Testis (tissue), 2 donors: ENCODE measurements at regions not wholly inside any gene's neighbourhood (a gene's known extent, or its start where the extent isn't known, plus 50 kb on each side); places are given as distances from the start of the nearest gene placed in this dataset.

Experiments
- CTCF ChIP-seq, 3 experiments: fragments of 450-650 bp in 2 of 3; fragments of 200-600 bp in 1 of 3; sonication (generic) in 1 of 3; IDR thresholded peaks; one replicate each; pipeline ENCODE4 v1.5.1; 2016 to 2019; ENCODE audit warnings: antibody characterized with exemption in 3 of 3, mild to moderate bottlenecking in 2 of 3, moderate library complexity in 1 of 3
- POLR2A ChIP-seq: fragments of 450-650 bp; IDR thresholded peaks from one replicate; pipeline ENCODE4 v1.6.1; 2017; ENCODE audit warnings: antibody characterized with exemption, mild to moderate bottlenecking, moderate library complexity

GRCh38 chr10:64419461-64419860 is 898.3 kb downstream of the REEP3 start:
- TF ChIP-seq POLR2A (no peak), CTCF (IDR thresholded peaks at IDR 0.05) (no peak)
